ENCODE measurements at regions not wholly inside any gene's neighbourhood (a gene's known extent, or its start where the extent isn't known, plus 50 kb on each side); places are given as distances from the start of the nearest gene placed in this dataset.

DNA sequence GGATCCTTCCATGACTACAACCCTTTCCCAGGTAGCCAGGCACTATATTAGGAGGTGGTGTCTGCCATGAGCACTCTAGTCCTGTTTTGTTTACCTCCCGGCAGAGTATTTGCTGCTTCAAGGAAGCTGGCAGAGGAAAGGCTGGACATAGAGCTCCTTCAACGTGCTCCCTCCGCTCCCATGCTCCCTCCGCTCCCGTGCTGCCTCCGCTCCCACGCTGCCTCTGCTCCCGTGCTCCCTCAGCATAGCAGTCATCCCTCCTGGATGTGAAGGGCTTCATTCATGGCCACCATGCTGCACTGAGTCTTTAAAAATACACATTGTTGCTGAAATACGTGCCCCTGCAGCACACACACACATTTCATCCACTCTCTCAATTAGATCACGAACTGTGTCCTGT lies 181.9 kb upstream of the MYT1L start (continued):
- TF ChIP-seq, protein P1, sequence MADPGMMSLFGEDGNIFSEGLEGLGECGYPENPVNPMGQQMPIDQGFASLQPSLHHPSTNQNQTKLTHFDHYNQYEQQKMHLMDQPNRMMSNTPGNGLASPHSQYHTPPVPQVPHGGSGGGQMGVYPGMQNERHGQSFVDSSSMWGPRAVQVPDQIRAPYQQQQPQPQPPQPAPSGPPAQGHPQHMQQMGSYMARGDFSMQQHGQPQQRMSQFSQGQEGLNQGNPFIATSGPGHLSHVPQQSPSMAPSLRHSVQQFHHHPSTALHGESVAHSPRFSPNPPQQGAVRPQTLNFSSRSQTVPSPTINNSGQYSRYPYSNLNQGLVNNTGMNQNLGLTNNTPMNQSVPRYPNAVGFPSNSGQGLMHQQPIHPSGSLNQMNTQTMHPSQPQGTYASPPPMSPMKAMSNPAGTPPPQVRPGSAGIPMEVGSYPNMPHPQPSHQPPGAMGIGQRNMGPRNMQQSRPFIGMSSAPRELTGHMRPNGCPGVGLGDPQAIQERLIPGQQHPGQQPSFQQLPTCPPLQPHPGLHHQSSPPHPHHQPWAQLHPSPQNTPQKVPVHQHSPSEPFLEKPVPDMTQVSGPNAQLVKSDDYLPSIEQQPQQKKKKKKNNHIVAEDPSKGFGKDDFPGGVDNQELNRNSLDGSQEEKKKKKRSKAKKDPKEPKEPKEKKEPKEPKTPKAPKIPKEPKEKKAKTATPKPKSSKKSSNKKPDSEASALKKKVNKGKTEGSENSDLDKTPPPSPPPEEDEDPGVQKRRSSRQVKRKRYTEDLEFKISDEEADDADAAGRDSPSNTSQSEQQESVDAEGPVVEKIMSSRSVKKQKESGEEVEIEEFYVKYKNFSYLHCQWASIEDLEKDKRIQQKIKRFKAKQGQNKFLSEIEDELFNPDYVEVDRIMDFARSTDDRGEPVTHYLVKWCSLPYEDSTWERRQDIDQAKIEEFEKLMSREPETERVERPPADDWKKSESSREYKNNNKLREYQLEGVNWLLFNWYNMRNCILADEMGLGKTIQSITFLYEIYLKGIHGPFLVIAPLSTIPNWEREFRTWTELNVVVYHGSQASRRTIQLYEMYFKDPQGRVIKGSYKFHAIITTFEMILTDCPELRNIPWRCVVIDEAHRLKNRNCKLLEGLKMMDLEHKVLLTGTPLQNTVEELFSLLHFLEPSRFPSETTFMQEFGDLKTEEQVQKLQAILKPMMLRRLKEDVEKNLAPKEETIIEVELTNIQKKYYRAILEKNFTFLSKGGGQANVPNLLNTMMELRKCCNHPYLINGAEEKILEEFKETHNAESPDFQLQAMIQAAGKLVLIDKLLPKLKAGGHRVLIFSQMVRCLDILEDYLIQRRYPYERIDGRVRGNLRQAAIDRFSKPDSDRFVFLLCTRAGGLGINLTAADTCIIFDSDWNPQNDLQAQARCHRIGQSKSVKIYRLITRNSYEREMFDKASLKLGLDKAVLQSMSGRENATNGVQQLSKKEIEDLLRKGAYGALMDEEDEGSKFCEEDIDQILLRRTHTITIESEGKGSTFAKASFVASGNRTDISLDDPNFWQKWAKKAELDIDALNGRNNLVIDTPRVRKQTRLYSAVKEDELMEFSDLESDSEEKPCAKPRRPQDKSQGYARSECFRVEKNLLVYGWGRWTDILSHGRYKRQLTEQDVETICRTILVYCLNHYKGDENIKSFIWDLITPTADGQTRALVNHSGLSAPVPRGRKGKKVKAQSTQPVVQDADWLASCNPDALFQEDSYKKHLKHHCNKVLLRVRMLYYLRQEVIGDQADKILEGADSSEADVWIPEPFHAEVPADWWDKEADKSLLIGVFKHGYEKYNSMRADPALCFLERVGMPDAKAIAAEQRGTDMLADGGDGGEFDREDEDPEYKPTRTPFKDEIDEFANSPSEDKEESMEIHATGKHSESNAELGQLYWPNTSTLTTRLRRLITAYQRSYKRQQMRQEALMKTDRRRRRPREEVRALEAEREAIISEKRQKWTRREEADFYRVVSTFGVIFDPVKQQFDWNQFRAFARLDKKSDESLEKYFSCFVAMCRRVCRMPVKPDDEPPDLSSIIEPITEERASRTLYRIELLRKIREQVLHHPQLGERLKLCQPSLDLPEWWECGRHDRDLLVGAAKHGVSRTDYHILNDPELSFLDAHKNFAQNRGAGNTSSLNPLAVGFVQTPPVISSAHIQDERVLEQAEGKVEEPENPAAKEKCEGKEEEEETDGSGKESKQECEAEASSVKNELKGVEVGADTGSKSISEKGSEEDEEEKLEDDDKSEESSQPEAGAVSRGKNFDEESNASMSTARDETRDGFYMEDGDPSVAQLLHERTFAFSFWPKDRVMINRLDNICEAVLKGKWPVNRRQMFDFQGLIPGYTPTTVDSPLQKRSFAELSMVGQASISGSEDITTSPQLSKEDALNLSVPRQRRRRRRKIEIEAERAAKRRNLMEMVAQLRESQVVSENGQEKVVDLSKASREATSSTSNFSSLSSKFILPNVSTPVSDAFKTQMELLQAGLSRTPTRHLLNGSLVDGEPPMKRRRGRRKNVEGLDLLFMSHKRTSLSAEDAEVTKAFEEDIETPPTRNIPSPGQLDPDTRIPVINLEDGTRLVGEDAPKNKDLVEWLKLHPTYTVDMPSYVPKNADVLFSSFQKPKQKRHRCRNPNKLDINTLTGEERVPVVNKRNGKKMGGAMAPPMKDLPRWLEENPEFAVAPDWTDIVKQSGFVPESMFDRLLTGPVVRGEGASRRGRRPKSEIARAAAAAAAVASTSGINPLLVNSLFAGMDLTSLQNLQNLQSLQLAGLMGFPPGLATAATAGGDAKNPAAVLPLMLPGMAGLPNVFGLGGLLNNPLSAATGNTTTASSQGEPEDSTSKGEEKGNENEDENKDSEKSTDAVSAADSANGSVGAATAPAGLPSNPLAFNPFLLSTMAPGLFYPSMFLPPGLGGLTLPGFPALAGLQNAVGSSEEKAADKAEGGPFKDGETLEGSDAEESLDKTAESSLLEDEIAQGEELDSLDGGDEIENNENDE (IDR thresholded peaks at IDR 0.05; ENCODE audit: insufficient replicate concordance, low read length), result no peak
- TF ChIP-seq RAD21 (IDR thresholded peaks at IDR 0.05 in 1 of 2, conservative IDR thresholded peaks at IDR 0.05 in 1 of 2; ENCODE audit: low read depth in 2 of 2, low read length in 2 of 2) (no peak), BCL11A (IDR thresholded peaks at IDR 0.05; ENCODE audit: low read depth in 2 of 2, low read length in 2 of 2) (no peak), TAF1 (IDR thresholded peaks at IDR 0.05; ENCODE audit: low read depth, low read length) (no peak), SIRT6 (IDR thresholded peaks at IDR 0.05; ENCODE audit: low read length) (no peak)

All from H1 (cell line).